ENCODE measurements at regions not wholly inside any gene's neighbourhood (a gene's known extent, or its start where the extent isn't known, plus 50 kb on each side); places are given as distances from the start of the nearest gene placed in this dataset.

- TF ChIP-seq CTCF (IDR thresholded peaks at IDR 0.05; ENCODE audit: insufficient read depth, low read depth, low read length), result no peak
- no peak for TF ChIP-seq EZH2 (IDR thresholded peaks at IDR 0.05; ENCODE audit: insufficient read depth, low read length)
These were observed 268.5 kb upstream of the NMUR2 start for GRCh38 chr5:152673601-152674000.

Measured in astrocyte (in vitro differentiated cells and primary cell).